ENCODE measurements at regions not wholly inside any gene's neighbourhood (a gene's known extent, or its start where the extent isn't known, plus 50 kb on each side); places are given as distances from the start of the nearest gene placed in this dataset.
A peak's percentile ranks its signal among the peaks of the same experiment; 100 is the strongest.
"Not testable (repeated sequence)": the region's sequence is repeated elsewhere in the genome, so short reads cannot be mapped to it uniquely, and the experiment has no call there.

DNA sequence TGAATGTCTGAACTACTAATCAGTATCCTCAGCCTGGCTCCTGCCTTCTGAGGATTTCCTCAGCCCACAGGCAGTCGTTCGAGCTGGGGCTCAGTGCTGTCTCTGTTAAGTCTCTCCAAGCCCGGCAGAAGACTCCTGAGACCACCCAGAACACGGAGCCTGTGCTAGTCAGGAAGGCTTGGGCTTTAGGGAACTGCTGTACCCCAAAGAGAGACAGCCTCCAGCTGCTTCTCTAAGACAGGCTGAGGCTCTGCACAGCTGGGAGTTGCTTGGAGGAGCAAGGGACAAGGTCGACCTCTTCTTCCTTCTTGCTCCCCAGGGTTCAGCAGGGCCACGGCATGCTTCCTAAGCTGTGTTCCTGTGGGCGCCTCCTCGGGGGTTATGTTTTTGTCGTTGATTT lies 283.4 kb upstream of the MYT1L start:
- DNase-seq = no peak

DNA sequence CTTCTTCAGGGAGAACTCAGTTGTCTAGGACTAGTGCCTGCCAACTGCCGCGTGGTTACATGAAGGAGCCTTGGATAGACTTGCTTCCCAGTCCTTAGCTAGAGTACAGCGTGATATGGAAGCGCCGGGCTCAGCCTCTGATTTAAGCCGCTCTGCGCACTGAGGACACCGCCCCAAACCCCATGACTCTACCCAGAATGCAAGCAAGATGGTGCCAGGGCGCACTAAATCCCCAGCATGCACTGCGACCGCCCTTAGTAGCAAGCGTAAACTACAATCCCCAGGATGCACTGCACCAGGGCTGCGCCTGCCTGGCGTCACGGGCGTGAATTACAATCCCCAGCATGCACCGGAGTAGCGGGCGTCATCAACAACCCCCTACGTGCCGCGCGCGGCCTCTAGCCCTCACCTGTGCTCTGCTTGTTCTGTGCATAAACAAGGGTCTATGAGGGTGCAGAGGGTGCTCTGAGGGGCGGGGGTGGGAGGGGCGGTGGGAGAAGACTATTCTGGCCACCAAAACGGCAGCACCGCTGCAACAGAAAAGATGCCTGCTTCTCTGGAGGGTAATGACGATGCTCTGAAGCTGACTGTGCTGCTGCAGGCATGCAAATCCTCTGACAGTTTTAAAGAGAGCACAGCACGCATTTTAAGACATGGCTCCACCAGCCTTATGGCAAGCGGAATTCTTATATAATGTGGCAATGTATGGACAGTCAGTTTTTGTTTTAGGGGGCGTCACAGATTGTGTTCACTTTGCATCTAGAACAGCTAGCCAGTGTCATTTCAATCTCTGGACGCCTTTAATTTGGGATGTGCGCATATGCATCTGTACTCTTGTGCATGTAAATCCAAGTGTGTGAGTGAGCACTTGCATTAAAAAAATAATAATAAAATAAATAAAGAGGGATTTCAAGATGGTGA lies 282.5 kb upstream of the MYT1L start:
- peak; percentile 92 for DNase-seq

DNA sequence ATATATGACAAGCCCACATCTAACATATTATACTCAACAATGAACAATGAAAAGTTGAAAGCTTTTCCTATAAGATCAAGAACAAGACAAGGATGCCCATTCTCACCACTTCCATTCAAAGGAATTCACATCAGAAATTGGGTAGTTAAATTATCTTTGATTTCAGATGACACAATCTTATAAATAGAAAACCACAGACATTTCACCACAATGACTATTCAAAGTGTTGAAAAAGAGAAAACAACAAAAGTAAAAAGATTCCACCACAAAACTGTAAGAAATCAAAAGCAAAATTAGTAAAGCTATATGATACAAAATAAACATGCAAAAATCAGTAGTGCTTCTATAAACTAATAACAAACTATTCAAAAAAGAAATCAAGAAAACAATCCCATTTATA lies 279.7 kb upstream of the MYT1L start:
- DNase-seq = no peak

DNA sequence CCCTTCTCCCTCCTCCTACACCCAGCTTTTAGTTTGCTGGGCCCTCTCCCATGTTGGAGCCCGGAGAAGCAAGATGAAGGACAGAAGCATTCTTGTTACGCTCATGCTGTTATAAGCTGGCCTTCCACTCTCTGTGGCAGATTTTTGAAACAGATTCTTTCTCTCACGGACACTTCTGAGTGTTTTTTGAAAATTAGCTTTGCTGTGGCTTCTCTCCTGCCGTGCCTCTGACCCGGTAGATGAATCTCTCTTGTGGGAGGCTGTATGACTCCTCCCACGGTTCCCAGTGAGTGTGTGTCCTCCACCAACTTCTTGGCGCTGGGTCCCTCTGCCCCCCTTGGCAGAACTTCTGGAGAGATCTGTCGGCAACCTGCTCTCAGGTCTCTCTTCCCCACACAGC lies 269.3 kb upstream of the MYT1L start:
- no peak for DNase-seq

DNA sequence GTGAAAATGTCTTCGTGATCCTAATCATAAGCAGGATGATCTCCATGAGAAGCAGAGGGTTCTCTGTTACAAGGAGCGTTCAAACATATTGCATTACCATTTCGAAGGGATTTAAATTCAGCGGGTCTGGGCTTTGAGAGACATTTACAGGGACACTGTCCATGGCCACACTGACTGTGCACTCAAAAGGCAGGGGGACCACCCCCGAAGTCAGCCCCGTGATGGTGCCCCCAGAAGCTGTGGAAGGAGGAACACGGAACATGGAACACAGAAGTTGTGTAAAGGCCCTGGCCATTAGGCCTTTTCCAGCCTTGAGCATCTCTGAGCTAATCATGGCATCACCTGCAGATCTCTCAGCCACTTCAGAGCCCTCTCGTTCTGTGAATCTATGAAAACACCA lies 268.4 kb upstream of the MYT1L start:
- DNase-seq = no peak

DNA sequence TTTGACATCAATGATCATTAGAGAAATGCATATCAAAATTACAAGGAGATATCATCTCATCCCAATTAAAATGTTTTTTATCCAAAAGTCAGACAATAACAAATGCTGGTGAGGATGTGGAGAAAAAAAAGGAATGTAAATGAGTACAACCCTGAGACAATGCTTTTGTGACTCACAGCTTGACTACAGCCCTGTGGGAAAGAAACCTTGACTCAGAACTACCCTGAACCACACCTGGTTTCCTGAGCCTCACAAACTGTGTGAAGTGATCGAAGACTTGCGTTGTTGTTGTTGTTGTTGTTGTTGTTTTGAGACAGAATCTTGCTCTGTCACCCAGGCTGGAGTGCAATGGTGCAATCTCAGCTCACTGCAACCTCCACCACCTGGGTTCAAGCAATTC lies 266.6 kb upstream of the MYT1L start:
- no peak for DNase-seq

DNA sequence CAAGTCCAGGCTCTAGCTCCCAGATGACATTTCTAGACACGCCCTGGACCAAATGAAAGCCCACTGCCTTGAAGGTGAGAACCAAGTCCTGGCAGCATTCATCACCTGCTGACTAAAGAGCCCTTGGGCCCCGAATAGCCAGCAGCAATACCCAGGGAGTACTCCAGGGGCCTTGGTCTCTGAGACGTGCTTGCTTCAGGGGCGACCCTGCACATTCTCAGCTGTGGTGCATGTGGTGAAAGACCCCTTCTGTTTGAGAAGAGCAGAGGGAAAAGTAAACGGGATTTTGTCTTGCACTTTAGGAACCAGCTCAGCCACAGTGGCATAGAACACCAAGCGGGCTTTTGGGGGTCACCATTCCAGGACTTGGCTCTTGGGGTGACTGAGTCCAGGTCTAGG lies 260.5 kb upstream of the MYT1L start:
- DNase-seq = no peak

DNA sequence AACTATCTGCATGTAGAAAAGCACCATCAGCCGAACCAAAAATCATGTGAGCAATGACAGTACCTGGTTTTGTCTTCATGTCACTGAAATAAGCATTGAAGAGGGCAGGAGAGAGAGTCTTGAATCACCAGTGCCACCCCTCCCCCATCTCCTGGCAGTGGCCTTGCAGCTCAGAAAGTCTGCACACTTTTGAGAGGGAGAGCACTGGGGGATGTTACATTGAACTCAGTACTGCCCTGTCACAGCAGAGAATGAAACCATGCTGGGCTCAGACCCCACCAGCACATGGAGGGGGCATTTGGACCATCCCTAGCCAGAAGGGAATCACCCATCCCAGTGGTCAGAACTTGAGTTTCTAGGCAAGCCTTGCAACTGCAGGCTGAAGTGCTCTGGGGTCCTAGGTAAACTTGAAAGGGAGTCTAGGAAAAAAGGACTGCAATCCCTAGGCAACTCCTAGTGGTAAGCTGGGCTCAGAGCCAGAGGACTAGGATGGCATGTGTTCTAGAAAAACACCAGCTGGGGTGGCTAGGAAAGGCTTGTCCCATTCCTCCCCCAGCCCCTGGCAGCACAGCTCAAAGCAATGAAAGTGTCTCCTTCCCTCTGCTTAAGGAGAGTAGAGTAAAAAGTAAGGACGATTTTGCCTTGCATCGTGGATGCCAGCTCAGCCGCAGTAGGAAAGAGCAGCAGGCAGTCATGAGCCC lies 259.9 kb upstream of the MYT1L start:
- DNase-seq = no peak

DNA sequence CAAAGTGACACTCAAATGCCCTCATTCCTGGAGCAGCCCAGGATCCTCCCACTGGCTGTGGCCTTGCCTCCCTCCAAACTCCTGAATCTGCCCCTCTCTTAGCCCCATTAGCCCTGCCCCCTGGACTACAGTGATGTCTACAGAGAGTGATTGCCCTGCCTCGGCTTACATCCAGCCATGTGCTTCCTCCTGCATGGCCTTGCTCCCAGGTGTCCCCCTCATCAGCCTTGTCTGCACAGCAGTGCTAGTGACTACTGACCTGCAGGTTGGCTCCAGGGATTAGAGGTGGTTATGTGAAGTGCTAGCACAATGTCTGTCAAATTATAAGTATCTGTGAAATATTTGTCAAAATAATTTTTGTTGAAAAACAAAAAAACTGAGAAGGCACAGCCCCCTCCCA lies 259.1 kb upstream of the MYT1L start:
- DNase-seq = no peak

DNA sequence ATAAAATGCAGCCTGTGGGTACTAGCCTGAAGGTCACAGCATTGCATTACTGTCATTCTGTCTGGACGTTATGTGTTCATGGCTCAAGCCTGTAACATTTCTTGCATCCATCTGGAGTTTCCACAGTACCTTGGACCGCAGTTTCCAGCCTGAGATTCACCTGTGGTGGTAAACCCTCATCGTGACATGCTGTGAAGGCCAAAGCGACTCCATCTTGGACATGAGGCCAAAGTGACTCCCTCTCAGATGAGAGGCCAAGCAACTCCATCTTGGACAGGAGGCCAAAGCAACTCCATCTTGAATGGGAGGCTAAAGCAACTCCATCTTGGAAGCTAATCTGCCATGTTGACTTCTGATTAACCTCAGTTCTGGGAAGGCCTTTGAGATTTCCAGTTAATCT lies 257.7 kb upstream of the MYT1L start:
- no peak for DNase-seq

DNA sequence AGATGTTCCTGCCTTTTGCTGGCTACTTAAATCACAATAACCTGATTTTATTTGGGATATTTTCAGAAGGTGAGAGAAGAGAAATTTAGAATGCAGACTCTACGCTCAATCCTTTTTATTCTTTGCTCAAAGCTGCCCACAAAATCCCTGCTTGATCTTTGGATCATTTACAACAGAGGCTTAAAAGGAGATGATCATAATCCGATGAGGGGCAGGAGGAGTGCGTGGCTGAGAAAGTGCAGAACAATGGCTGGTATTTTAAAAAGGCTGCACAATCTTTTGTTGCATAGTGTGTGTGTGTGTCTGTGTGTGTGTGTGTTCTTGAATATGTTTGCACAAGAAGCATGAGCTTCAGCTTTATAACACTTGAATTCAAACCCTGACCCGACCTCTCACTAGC lies 256.3 kb upstream of the MYT1L start:
- no peak for DNase-seq

DNA sequence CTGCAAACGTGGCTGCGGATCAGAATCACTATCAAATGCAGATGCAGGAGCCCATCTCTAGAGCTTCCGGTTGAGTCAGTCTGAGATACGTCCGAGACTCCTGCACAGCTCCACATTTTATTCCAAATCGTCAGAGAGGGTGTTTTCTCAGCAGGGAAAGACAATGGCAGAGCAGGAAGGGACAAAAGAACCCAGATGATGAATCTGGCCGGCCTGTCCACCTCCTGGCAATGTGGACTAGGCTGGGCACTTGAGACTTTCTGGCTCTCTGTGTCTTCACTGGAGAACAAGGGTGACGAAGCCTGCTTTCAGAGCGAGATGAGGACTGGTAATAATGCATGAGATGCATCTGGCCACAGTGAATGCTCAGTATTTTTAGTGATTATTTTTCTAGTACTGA lies 255.9 kb upstream of the MYT1L start:
- no peak for DNase-seq

DNA sequence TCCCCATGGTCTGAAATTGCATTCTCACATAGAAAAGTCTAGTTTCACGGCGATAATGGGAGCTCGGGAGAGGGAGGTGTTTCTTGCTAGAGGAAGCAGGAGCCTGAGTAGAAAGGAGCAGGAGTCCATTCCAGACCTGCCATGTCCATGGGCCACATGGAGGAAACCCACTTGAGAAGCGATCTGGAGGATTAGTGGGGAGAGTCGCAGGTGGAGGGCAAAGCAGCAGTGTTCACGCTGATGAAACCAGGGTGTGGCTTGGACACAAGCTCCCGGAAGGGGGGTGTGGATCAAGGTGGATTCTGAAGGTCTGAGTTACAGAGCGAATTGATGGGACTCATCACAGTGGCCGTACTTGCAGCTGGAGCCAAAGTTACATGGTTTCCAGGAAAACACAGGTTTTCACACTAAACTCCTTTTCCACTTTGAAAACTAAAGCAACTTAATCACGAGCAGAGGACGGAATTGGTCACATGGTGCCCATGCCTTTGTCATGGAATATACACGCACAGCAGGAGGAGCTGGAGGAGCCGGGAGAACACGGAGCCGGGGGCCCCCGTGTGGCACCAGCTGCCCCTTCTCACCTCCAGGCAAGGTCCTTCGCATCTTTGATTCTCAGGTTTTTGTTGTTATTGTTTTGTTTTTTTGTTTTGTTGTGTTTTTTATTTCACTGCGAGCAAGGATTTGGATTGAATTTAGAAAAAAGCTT lies 255.1 kb upstream of the MYT1L start:
- no peak for DNase-seq

DNA sequence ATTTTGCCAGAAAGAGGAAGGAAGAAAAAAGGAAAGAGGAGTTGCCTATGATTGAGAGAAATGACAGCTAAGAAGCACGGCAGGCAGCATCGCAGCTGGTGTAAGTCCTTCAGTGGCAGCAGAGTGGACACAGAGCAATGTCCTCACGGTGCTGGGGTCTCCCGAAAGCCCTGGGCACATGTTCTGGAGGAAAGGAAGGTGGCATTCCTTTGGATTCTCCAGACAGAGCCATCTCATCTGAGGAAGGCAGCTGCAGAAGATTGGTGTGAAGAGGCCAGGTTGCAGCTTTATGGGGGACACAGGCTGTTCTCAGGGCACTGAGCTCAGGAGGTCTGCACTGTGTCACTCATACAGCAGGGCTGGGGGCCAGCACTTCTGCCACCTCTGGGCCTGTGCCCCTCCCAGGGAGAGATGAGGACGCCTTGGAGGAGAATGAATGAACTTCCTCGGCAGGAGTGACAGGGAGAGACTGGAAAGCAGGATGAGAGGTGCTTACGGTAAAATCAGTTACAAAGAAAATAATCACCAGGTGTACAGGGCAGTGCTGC lies 252.0 kb upstream of the MYT1L start:
- no peak for DNase-seq

DNA sequence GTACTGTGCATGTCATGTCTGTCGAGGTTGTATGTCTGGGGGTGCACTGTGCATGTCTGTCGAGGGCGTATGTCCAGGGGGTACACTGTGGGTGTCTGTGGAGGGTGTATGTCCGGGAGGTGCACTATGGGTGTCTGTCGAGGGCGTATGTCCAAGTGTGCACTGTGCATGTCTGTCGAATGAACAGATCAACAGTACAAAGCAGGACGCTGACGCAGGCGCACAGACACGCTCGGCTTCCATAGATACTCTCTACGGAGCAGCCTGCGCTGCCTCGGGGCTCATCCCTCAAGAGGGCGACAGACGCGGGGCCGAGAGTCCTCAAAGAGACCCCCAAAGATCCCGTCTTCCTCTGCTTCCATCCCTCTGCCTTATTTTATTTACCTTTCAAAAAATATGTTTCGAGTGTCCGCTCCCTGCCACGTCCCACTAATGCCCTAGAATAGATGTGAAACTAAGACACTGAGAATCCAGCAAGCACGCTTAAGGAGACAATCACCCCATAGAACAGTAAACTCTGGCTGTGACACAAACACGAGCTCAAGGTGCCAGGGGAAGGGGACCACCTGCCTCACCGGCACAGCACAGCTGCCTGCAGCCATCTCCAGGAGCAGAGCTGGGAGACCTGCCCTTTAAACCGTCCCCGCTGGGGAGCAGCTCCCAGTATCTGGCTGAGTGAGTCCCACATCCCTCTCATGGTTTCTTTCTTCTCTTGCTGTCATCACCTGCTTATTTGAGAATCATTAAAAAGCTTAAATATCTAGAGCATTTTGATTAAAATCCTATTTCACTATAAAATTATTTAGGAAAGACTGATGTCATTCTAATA lies 250.5 kb upstream of the MYT1L start:
- DNase-seq = no peak

DNA sequence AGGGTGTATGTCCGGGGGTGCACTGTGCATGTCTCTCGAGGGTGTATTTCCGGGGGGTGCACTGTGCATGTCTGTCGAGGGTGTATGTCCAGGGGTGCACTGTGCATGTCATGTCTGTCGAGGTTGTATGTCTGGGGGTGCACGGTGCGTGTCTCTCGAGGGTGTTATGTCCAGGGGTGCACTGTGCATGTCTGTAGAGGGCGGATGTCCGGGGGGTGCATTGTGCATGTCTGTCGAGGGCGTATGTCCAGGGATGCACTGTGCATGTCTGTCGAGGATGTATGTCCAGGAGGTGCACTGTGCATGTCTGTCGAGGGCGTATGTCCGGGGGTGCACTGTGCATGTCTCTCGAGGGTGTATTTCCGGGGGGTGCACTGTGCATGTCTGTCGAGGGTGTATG lies 249.8 kb upstream of the MYT1L start:
- DNase-seq = not testable (repeated sequence)

DNA sequence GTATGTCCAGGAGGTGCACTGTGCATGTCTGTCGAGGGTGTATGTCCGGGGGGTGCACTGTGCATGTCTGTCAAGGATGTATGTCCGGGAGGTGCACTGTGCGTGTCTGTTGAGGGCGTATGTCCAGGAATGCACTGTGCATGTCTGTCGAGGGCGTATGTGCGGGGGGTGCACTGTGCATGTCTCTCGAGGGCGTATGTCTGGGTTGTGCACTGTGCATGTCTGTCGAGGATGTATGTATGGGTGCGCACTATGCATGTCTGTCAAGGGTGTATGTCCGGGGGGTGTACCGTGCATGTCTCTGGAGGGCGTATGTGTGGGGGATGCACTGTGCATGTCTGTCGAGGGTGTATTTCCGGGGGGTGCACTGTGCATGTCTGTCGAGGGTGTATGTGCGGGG lies 249.3 kb upstream of the MYT1L start:
- no peak for DNase-seq

DNA sequence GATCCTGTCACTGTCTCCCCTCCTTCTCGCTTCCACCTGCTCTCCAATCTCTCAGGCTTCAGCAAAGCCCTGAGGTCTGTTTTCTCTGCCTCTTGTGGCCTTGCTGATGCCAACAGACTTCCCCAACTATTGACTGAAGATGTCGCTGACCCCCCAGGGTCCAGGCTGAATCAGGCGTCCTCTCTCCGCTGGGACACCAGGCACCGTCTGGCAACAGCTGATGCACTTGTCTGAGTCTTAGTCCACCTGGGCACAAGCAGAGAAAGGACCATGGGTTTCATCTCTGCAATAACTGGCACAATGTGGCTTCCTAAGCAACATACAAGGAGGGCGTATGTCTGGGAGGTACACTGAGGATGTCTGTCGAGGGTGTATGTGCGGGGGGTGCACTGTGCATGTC lies 248.7 kb upstream of the MYT1L start:
- no peak for DNase-seq

DNA sequence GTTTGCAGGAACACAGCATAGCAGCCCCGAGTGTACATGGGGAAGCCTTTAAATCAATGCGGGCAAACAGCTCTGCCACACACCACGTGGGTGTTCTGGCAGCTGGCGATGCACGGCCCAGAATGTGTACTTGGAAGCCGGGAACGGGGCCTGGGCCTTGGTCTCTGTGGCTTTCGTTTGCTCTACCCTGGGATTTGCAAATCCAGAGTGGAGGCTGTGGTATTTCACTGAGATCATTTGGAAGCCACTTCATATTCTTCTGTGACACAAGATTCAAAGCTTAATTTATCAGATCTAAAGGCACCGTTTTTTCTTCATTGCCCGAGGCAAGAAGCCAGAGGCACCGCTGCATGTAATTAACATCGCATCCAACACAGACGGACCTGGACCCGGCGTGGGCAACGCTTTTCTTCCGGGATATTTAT lies 246.3 kb upstream of the MYT1L start:
- no peak for DNase-seq

DNA sequence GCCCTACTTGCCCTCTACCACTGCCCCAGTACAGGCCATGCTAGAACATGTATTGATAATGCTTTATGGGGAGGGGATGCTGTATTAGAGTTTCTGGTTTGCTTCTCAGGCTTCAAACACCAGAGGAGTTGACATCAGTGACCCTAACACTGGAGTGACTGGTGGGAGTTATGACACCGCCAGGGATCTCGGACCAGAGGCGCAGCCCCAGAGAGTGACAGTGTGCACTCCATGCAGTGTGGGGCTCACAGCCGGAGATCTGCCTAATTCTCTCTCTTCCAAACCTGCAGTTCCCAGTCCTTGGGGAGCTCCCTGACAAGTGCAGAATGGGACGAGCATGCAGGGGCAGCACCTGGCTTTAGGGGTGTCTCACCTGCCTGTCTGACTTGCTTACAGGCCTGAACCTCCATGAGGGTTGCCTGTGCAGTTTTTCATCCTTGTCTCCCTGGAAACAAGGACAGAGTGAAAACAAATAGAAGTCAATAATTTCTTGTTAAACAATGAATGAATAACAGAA lies 244.9 kb upstream of the MYT1L start:
- no peak for DNase-seq

DNA sequence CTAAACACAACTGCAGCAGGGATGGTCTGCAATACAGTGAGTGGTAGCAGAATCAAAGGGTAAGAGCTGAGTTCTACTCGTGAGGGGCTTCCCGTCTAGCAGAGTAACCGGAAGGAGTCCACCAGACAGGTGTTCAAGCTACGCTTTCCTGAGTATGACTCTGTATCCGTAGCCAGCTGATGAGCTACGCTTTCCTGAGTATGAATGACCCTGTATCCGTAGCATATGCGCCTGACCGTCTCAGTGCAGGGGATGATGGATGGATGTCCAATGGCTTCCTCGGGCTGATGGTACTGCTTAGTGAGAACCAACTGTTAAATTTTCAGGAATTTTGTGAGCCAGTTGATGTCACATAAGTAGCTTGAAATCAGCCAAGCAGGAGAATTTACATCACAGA lies 244.1 kb upstream of the MYT1L start:
- no peak for DNase-seq
